ENCODE measurements at regions not wholly inside any gene's neighbourhood (a gene's known extent, or its start where the extent isn't known, plus 50 kb on each side); places are given as distances from the start of the nearest gene placed in this dataset.
A peak's percentile ranks its signal among the peaks of the same experiment; 100 is the strongest.

DNA sequence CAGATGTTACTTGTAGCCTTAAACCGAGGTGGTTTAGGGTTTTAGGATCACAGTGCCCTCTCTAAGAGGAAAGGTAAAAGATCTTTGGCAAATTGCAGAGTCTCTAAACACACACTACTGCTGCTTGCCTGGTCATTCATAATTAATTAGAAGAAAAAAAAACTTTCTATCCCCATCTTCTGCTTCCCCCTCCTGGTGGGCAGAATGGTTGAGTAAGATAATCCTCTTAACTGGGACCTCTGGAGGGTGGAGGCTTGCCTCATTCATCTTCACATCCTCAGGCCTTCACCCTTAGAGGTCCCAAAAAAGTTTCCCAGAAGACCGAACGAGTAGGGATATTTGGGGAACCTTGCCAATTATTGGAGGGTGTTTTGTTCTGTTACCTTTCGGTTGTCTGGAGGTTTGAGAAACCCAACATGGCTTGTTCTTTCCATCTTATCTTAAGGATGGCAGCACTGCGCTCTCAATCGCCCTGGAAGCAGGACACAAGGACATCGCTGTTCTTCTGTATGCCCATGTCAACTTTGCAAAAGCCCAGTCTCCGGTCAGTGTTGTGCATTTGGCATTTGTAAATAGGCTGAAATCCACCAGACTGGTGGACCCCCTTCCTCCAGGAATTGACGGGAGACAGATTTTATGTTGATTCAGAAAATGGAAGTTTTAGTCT, 97.3 kb upstream of the DMRT1 start:
- H3K4me3 ChIP-seq = no peak overlapping the region
- H3K27ac ChIP-seq = peak overlapping the region in 1 of 4 donors; percentile 56
- DNase-seq = no peak
- TF ChIP-seq POLR2A (IDR thresholded peaks at IDR 0.05) = no peak
- TF ChIP-seq, protein P1, sequence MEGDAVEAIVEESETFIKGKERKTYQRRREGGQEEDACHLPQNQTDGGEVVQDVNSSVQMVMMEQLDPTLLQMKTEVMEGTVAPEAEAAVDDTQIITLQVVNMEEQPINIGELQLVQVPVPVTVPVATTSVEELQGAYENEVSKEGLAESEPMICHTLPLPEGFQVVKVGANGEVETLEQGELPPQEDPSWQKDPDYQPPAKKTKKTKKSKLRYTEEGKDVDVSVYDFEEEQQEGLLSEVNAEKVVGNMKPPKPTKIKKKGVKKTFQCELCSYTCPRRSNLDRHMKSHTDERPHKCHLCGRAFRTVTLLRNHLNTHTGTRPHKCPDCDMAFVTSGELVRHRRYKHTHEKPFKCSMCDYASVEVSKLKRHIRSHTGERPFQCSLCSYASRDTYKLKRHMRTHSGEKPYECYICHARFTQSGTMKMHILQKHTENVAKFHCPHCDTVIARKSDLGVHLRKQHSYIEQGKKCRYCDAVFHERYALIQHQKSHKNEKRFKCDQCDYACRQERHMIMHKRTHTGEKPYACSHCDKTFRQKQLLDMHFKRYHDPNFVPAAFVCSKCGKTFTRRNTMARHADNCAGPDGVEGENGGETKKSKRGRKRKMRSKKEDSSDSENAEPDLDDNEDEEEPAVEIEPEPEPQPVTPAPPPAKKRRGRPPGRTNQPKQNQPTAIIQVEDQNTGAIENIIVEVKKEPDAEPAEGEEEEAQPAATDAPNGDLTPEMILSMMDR (IDR thresholded peaks at IDR 0.05) = no peak
- H3K36me3 ChIP-seq = peaks cover 0 to 66% (median 0%) of the 10 kb centered on the region in 3 donors
- H3K9me3 ChIP-seq = no peaks in the 10 kb centered on the region
- no peaks in the 10 kb centered on the region for H3K4me1 ChIP-seq
- H3K27me3 ChIP-seq = no peaks in the 10 kb centered on the region

GRCh38 chr9:744790-745484, 96.6 kb upstream of the DMRT1 start:
- no peaks in the 10 kb centered on the region for H3K9me3 ChIP-seq
- peak overlapping the region in 2 of 4 donors; percentile 52 to 56 for H3K27ac ChIP-seq
- no peak for TF ChIP-seq POLR2A (IDR thresholded peaks at IDR 0.05)
- TF ChIP-seq, protein P1 (IDR thresholded peaks at IDR 0.05) = no peak
- peaks cover 0 to 60% (median 0%) of the 10 kb centered on the region in 3 donors for H3K36me3 ChIP-seq
- no peaks in the 10 kb centered on the region for H3K27me3 ChIP-seq
- DNase-seq = no peak
- H3K4me1 ChIP-seq = no peaks in the 10 kb centered on the region
- no peak overlapping the region for H3K4me3 ChIP-seq

- no peaks in the 10 kb centered on the region for H3K9me3 ChIP-seq
- TF ChIP-seq, protein P1 (IDR thresholded peaks at IDR 0.05) = no peak
- no peak for TF ChIP-seq POLR2A (IDR thresholded peaks at IDR 0.05)
- no peak for DNase-seq
- no peak overlapping the region for H3K4me3 ChIP-seq
- peak overlapping the region in 1 of 4 donors; percentile 56 for H3K27ac ChIP-seq
- H3K27me3 ChIP-seq = no peaks in the 10 kb centered on the region
- H3K4me1 ChIP-seq = peaks cover 0 to 8% (median 0%) of the 10 kb centered on the region in 4 donors
- H3K36me3 ChIP-seq = peaks cover 0 to 51% (median 0%) of the 10 kb centered on the region in 3 donors
These were observed 95.6 kb upstream of the DMRT1 start for GRCh38 chr9:745761-746380.

- no peaks in the 10 kb centered on the region for H3K27me3 ChIP-seq
- peaks cover 0 to 41% (median 0%) of the 10 kb centered on the region in 3 donors for H3K36me3 ChIP-seq
- peaks cover 0 to 8% (median 0%) of the 10 kb centered on the region in 4 donors for H3K4me1 ChIP-seq
- no peaks in the 10 kb centered on the region for H3K9me3 ChIP-seq
- TF ChIP-seq, protein P1 (IDR thresholded peaks at IDR 0.05) = no peak
- no peak for TF ChIP-seq POLR2A (IDR thresholded peaks at IDR 0.05)
- H3K27ac ChIP-seq = peak overlapping the region in 1 of 4 donors; percentile 2
- H3K4me3 ChIP-seq = no peak overlapping the region
- no peak for DNase-seq
These were observed 94.6 kb upstream of the DMRT1 start for GRCh38 chr9:746661-747434.

DNA sequence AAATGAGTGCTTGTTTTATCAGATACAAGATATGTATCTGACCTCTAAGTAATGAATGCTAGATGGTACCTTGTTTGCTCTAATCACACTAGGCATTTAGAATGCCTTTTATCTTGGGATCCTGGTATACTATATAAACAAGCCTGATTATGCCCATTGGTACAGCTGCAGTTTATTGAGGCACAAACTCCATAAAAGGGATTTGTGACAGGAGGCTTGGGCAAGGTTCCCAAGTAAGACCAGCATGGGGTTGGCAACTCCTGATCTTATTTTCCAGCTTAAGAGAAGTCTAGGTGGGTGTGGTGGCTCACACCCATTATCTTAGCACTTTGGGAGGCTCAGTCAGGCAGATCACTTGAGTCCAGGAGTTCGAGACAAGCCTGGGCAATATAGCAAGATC, 93.9 kb upstream of the DMRT1 start:
- Histone ChIP-seq H3K4me1 (peaks cover 0 to 8% (median 0%) of the 10 kb centered on the region in 4 donors), H3K27ac (no peak overlapping the region)

More for the DNA sequence above, 93.9 kb upstream of the DMRT1 start:
- H3K4me3 ChIP-seq = no peak overlapping the region
- peaks cover 0 to 34% (median 0%) of the 10 kb centered on the region in 3 donors for H3K36me3 ChIP-seq
- no peaks in the 10 kb centered on the region for H3K27me3 ChIP-seq
- no peak for DNase-seq
- TF ChIP-seq POLR2A (IDR thresholded peaks at IDR 0.05) = no peak
- TF ChIP-seq, protein P1 (IDR thresholded peaks at IDR 0.05) = no peak
- H3K9me3 ChIP-seq = no peaks in the 10 kb centered on the region
